Adrenal gland (tissue), 5 donors: ENCODE measurements at regions not wholly inside any gene's neighbourhood (a gene's known extent, or its start where the extent isn't known, plus 50 kb on each side); places are given as distances from the start of the nearest gene placed in this dataset.

ENCODE experiments used
- CTCF ChIP-seq, 6 experiments: fragments of 450-650 bp in 4 of 6; fragments of 200-600 bp in 2 of 6; sonication (generic) in 1 of 6; IDR thresholded peaks; 1 replicate in 5 of 6; 2 replicates in 1 of 6; pipeline versions ENCODE4 v1.5.1 to v1.8.0; 2016 to 2021; ENCODE audit warnings: antibody characterized with exemption in 6 of 6, mild to moderate bottlenecking in 2 of 6, moderate library complexity in 1 of 6
- POLR2A ChIP-seq, 2 donors: fragments of 450-650 bp; IDR thresholded peaks; one replicate each; pipeline ENCODE4 v1.6.1; 2017; ENCODE audit warnings: antibody characterized with exemption in 2 of 2, mild to moderate bottlenecking in 2 of 2, moderate library complexity in 1 of 2
- donor health status: DM: no; HTN: no; CAD: no.

- TF ChIP-seq POLR2A (IDR thresholded peaks at IDR 0.05) (no peak), CTCF (IDR thresholded peaks at IDR 0.05) (no peak)
Observed at GRCh38 chr12:75870878-75871277, 160.7 kb downstream of the PHLDA1 start.
